ENCODE measurements at regions not wholly inside any gene's neighbourhood (a gene's known extent, or its start where the extent isn't known, plus 50 kb on each side); places are given as distances from the start of the nearest gene placed in this dataset.

DNA sequence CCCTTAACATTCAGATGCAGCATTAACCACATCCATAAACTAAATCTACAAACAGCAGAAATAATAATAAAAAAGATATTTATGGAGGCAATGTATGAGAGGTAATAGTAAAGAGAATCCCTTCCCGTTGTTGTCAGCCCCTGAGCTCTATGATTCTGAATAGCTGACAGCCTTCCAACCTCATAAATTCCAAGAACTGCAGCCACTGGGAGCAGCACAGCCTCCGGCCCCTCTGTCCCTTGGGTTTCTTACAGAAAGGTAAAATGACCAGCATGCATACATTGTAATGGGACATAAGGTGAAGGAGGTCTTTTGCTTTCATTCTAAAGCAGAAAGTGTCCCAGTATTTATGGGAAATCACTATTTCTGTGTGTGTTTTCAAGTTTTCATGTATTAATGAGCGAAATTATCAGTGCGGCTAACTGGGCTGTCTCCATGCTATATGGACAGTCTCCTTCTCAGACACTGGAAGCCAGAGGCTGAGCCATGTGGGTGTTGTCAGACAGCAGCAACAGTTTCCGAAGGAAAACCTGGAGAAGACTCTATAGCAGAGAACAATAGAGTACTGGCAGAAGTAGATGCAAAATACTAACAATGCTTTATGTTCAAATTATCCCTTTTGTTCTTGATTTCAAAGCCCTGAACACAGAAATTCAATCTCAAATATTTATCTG, 151.6 kb downstream of the LRRC30 start:
- H2BK5ac ChIP-seq (ENCODE audit: insufficient read length, low read length), result no peak overlapping the region
- DNase-seq, result no peak
- H3K4me2 ChIP-seq (ENCODE audit: insufficient read depth, insufficient read length, low read length), result no peak overlapping the region

More for the DNA sequence above, 151.6 kb downstream of the LRRC30 start:
- Histone ChIP-seq H4K8ac (replicated peaks; ENCODE audit: insufficient read length, low read depth, low read length) (no peak overlapping the region), H3K9ac (ENCODE audit: extremely low read depth, insufficient read length, low read length) (no peak overlapping the region), H3K79me2 (ENCODE audit: insufficient read depth, low read length) (no peaks in the 10 kb centered on the region), H2AFZ (ENCODE audit: low read length) (no peak overlapping the region), H3K23me2 (ENCODE audit: insufficient read length, low read depth, low read length, poor library complexity, severe bottlenecking) (no peaks in the 10 kb centered on the region), H4K91ac (ENCODE audit: insufficient read length, low read depth, low read length) (no peak overlapping the region), H3K23ac (ENCODE audit: insufficient read length, low read depth, low read length) (no peak overlapping the region), H2BK12ac (ENCODE audit: insufficient read length, low read depth, low read length) (no peak overlapping the region), H3K27me3 (ENCODE audit: insufficient read depth, low read length) (no peaks in the 10 kb centered on the region), H3K79me1 (ENCODE audit: insufficient read depth, low read depth, low read length, poor library complexity, severe bottlenecking) (no peaks in the 10 kb centered on the region), H4K20me1 (ENCODE audit: control insufficient read depth, insufficient read depth, insufficient read length) (no peaks in the 10 kb centered on the region), H2AK5ac (ENCODE audit: insufficient read length, low read length) (no peak overlapping the region), H3K14ac (ENCODE audit: insufficient read depth, low read length) (no peak overlapping the region), H2BK15ac (ENCODE audit: low read depth, low read length) (no peak overlapping the region), H3K56ac (ENCODE audit: insufficient read length, low read depth, low read length) (no peak overlapping the region), H2BK120ac (ENCODE audit: low read depth, low read length, poor library complexity, severe bottlenecking) (no peak overlapping the region), H3T11ph (ENCODE audit: low read length) (no peak overlapping the region), H3K18ac (ENCODE audit: insufficient read length, low read depth, low read length) (no peak overlapping the region), H3K4ac (ENCODE audit: low read depth, low read length) (no peak overlapping the region), H3K9me3 (ENCODE audit: control insufficient read depth, low read depth, low read length) (no peaks in the 10 kb centered on the region), H3K4me1 (ENCODE audit: insufficient read depth, low read length) (no peaks in the 10 kb centered on the region; the same call in 1 of the 2 replicates), H3K27ac (ENCODE audit: insufficient read length, low read depth, low read length) (no peak overlapping the region), H2BK20ac (ENCODE audit: low read depth, low read length, poor library complexity, severe bottlenecking) (no peak overlapping the region), H4K5ac (ENCODE audit: insufficient read length, low read depth, low read length) (no peak overlapping the region)
- no peaks in the 10 kb centered on the region for H3K27me3 Mint-ChIP-seq (ENCODE audit: low read depth)
- WGBS (ENCODE audit: extremely low coverage, insufficient read length, low lambda C conversion rate), result no CpG with 5 or more reads among the region's 5 CpGs
- no peak overlapping the region for H3K27ac Mint-ChIP-seq
- 0 out of 7 replicates have a peak, but pooled peaks cover 0 to 3% (median 0%) of the 10 kb centered on the region in 3 experiments for H3K36me3 Mint-ChIP-seq (ENCODE audit: insufficient read depth in 1 of 3, low read depth in 3 of 3)
- peaks cover 10 to 12% of the 10 kb centered on the region in 2 experiments for H3K4me1 Mint-ChIP-seq
- TF ChIP-seq, protein P1, sequence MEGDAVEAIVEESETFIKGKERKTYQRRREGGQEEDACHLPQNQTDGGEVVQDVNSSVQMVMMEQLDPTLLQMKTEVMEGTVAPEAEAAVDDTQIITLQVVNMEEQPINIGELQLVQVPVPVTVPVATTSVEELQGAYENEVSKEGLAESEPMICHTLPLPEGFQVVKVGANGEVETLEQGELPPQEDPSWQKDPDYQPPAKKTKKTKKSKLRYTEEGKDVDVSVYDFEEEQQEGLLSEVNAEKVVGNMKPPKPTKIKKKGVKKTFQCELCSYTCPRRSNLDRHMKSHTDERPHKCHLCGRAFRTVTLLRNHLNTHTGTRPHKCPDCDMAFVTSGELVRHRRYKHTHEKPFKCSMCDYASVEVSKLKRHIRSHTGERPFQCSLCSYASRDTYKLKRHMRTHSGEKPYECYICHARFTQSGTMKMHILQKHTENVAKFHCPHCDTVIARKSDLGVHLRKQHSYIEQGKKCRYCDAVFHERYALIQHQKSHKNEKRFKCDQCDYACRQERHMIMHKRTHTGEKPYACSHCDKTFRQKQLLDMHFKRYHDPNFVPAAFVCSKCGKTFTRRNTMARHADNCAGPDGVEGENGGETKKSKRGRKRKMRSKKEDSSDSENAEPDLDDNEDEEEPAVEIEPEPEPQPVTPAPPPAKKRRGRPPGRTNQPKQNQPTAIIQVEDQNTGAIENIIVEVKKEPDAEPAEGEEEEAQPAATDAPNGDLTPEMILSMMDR (conservative IDR thresholded peaks at IDR 0.05), result no peak
- peaks cover 0 to 5% of the 10 kb centered on the region in 2 experiments; a peak in 3 of 5 replicates for H3K9me3 Mint-ChIP-seq
- H3K4me3 Mint-ChIP-seq, result no peak overlapping the region

All from H9 (cell line).